ENCODE measurements at regions not wholly inside any gene's neighbourhood (a gene's known extent, or its start where the extent isn't known, plus 50 kb on each side); places are given as distances from the start of the nearest gene placed in this dataset.
A peak's percentile ranks its signal among the peaks of the same experiment; 100 is the strongest.

DNA sequence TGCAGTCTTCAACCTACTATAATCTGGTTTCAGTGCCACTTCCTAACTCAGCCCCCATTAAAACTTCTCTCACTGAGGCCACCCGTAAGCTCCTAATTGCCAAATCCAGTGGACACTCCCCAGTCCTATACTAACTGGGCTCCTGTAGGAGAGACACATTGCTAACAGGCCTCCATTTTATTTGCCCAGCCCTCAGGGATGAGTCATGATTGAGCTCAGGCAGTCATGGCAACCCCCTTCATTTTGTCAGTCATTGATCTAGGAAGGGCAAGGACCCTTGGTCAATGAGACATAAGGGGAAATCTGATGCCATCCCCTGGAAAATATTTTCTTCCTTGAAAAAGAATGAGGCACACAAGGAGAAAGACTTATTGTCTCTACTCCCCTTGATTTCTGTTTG is 70.1 kb upstream of the HIF1A start:
- no peak for DNase-seq (ENCODE audit: low read depth)

DNA sequence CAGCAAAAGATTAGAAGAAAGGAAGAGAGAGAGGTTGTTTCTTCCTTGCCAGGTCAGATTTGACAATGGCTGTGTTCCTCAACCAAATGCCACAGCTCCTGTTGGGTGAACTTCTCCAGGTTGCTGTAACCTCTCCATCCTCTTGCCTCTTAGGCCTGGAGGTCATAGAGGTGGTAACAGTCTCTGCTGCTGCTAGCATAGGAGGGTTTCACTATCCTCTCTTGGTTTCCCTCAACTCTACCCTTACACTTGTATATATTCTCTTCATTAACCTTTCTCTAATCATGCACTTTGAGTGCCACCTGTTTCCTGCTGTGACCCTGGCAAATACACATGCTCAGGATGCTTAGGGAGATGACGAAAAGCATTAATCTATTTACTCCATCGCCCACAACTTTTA is 67.7 kb upstream of the HIF1A start:
- DNase-seq (ENCODE audit: low read depth) = no peak

- no peak for DNase-seq (ENCODE audit: low read depth)
Observed at GRCh38 chr14:61628016-61628725, 67.1 kb upstream of the HIF1A start.

DNA sequence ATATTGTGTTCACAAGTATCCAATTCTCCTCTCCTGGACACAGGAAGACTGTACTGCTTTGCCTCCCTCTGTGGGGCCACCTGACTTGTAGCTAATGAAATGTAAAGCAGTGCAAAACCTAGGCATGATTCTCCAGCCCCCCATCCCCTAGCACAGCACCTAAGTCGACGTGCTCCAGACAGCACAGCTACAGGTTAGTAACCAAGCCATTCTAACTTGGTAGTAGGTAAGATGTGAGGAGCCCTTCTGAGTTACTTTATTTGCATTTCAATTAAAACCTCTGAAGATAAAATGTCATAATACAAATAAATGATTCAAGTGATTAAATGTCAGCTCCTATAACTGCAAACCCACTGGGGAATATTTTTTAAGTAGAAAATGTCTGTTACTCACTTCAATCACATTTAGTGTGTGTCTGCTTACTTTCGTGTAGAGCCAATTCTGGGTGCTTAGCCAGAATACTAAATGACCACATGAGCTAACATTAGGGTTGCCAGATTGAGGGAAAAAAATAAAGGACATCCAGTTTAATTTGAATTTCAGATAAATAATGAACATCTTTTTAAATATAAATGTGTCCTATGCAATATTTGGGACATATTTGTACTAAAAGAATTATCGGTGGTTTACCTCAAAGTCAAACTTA is 64.8 kb upstream of the HIF1A start:
- DNase-seq (ENCODE audit: low read depth) = no peak

DNA sequence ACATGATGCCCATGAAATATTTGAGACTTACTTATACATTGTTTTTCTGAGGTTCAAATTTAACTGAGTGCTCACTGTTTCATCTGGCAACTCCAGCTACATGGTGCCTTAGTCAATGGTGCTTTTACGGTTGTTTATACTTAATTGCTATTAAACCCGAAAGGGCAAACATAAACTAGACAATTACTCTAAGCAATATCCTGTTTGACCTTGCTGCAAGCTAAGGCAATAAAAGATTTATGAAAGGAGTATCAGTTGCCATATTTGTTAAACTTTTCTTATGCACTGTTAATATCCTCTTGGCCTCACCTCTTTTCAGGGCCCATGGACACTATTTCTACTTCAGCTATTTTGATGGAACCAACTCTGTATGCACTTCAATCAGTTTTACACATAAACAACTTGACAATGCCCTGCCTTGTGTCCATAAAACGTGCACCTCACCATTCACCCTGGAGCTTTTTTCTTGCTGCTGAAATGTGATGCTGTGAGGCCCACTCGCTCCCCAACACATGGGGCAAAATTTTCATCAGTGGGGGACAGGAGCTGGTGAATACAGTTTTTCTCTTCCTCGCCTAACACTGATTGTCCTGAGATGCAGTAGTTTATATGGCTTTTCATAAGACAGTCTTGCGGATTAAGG is 64.1 kb upstream of the HIF1A start:
- no peak for DNase-seq (ENCODE audit: low read depth)

GRCh38 chr14:61632401-61632800 is 62.9 kb upstream of the HIF1A start:
- DNase-seq (ENCODE audit: low read depth) = no peak

GRCh38 chr14:61632807-61633206 is 62.5 kb upstream of the HIF1A start:
- no peak for DNase-seq (ENCODE audit: low read depth)

DNA sequence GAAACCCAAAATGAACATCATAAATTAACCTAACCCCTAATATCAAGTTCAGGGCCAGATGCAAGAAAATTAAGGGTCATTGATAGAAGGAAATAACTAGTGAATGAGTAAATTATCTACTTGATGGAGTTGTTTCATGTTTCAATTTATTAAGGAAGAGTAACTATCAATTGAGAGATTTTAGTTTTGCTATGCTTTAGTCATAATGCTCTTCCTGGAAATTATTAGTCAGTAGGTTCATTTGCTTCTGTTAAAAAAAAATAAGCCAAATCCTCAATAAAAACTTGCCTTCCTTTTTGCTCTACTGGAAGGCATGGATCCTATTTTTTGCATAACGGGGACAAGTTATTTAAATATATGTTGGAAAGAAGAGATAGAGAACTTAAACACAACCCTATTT is 59.0 kb upstream of the HIF1A start:
- no peak for DNase-seq (ENCODE audit: low read depth)

DNA sequence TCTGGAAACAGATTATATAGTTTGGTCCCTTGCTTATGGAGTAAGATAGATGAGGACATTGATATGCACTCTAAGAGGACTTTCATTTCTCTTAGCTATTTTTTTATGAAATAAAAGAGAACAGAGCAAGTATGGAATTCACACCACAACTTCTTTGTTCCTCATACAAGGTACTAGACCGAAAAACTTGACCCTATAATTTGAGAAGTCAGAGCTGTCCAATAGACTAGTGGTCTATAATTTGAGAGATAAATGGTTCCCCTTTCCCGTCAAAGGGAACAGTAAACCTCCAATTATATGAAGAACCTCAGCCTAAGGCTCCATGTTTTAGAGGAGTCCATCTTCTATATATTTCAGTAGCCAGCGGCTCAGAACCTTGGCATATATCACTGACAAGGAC is 58.5 kb upstream of the HIF1A start:
- no peak for DNase-seq (ENCODE audit: low read depth)

- DNase-seq (ENCODE audit: low read depth) = no peak
Observed at GRCh38 chr14:61638595-61639387, 56.5 kb upstream of the HIF1A start.

DNA sequence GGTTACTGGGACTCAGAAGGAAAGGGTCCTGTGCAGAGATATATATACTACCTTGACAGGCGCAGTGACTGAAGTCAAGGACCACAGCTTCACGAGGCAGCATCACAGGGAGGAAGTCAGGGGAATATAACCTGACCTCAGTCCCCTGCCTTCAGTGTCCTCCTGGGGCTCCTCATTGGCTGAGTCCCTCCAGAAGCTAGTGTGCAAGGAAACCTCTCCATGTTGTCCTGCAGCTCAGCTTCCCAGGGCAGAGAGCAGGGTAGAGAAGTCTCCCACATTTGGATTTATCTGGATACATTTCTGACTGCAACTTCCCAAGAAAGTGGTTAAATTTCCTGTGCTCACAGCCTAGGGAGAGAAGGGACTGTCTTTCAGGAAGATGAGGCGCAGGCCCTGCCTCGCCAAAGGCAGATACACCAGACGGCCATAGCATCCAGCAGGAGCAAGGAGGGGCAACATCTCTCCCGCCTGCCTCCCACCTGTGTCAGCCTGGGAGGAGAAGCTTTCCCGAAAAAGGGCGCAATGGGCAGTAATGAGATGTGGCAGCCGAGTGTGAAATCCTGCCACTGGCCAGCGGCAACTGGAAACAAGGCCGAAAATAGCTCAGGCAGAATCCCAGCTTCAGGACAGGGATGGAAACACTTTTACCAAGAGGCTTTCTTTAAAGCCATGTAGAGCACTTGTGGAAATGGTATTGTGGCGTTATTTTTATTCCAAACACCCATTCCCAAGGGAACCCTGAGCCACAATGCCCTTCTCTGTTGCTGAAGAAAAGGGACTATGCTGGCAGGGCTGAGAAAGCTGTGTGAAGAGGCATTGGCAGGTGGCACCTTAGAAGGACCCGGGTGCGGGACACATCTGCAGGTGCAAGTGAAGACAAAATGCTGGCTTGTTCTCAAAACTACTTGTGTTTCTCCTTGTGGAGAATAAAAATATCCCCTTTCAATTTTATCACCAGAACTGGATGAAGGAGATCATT is 54.9 kb upstream of the HIF1A start:
- DNase-seq (ENCODE audit: low read depth) = no peak

DNA sequence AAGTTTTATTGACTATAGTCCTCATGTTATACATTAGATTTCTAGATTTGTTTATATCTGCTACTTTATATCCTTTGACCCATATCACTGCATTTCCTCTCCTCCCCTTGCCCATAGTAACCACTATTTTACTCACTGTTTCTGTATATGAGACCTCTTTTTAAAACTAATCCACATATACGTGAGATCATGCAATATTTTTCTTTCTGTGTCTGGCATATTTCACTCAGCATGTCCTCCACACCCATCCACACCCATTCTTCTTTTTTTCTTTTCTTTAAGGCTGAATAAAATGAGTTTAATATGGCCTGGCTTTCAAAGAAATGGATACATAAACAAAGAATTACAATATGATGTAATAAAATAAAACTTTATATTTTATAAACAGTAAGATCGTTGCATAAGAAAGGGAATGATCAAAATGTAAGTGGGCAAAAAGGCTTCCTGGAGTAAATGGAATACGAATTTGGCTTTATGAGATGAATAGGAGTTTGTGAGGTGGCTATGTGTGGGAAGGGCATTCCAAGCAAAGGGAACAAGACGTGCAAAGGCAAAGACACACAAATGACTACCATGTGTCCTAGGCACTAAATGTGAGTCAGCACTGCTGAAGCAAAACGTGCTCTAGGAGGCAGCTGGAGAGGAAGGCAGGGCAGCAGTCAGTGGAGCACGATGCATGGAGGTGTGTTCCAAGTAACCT is 53.2 kb upstream of the HIF1A start:
- DNase-seq (ENCODE audit: low read depth) = no peak

- no peak for DNase-seq (ENCODE audit: low read depth)
Observed at GRCh38 chr14:61642614-61642982, 52.7 kb upstream of the HIF1A start.

GRCh38 chr14:61643555-61643954 is 51.8 kb upstream of the HIF1A start:
- DNase-seq (ENCODE audit: low read depth) = peak; percentile 55

DNA sequence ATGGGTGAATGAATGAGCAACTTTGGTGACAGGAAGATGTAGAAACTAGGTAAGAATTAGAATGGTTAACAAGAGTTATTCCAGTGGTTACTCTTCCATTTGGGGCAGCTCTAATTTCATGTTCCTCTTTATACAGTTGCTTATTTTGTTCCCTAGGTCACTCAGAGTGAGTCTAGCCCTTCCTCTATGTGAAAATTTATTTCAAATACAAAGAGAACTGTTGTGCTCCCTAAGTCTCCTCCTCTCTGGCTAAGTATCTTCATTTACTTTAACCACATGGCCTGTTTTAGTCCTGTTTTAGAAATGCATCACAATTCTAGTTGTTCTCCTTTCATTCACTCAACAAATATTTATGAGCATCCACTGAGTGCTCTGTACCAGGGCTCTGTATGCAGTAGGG is 51.1 kb upstream of the HIF1A start:
- DNase-seq (ENCODE audit: low read depth) = no peak

GRCh38 chr14:61644834-61645233 is 50.5 kb upstream of the HIF1A start:
- no peak for DNase-seq (ENCODE audit: low read depth)

DNA sequence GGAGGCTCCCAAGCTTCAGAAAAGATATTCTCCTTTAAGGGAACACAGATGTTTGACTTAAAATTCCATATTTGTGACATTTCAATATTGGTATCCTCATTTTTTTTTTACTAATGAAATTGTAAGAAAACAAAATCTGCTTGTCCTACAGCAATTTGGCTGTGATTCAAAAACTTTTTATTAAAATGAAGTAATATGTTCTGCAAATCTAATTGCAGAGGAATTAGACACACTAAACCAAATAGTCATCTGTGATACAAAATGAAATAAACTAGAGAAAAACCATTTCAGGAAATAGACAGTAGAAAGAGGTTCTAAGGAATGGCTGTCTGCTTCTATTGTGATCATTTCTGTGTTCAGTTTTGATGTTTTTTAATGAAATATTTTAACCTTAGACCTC is 50.1 kb upstream of the HIF1A start:
- DNase-seq (ENCODE audit: low read depth) = no peak
